ENCODE measurements at regions not wholly inside any gene's neighbourhood (a gene's known extent, or its start where the extent isn't known, plus 50 kb on each side); places are given as distances from the start of the nearest gene placed in this dataset.

GRCh38 chrY:18997635-18998240 is 224.2 kb upstream of the HSFY2 start:
- TF ChIP-seq, protein P1, sequence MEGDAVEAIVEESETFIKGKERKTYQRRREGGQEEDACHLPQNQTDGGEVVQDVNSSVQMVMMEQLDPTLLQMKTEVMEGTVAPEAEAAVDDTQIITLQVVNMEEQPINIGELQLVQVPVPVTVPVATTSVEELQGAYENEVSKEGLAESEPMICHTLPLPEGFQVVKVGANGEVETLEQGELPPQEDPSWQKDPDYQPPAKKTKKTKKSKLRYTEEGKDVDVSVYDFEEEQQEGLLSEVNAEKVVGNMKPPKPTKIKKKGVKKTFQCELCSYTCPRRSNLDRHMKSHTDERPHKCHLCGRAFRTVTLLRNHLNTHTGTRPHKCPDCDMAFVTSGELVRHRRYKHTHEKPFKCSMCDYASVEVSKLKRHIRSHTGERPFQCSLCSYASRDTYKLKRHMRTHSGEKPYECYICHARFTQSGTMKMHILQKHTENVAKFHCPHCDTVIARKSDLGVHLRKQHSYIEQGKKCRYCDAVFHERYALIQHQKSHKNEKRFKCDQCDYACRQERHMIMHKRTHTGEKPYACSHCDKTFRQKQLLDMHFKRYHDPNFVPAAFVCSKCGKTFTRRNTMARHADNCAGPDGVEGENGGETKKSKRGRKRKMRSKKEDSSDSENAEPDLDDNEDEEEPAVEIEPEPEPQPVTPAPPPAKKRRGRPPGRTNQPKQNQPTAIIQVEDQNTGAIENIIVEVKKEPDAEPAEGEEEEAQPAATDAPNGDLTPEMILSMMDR (IDR thresholded peaks at IDR 0.05) = no peak
- TF ChIP-seq POLR2A (IDR thresholded peaks at IDR 0.05) = no peak
